ENCODE measurements at regions not wholly inside any gene's neighbourhood (a gene's known extent, or its start where the extent isn't known, plus 50 kb on each side); places are given as distances from the start of the nearest gene placed in this dataset.

DNA sequence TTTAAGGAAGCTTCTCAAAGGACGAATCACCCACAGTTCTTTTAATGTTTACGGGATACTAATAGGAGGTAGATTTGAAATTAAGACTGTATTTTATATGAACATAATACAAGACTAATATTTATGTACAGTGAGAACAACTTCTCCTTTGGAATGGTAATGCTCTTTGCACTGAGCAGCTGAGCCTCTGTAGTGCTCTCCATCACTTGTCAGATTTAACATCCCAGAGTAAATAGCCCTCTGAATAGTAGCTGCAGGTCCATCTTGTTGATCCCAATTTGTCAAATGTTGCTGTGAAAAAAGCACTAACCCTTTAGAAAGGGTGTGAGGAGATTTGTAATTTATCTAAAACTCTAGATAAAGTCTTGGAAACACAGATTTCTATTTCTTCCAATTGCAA is 351.4 kb upstream of the KCNMB2 start:
- Histone ChIP-seq H3K4me3 (ENCODE audit: low read depth in 1 of 3, low read length in 3 of 3) (no peak overlapping the region), H3K9ac (ENCODE audit: low read depth in 1 of 2, low read length in 2 of 2) (no peak overlapping the region), H3K27ac (ENCODE audit: low read depth in 1 of 2, low read length in 2 of 2) (no peak overlapping the region), H3K36me3 (ENCODE audit: control insufficient read depth in 4 of 4, insufficient read depth in 3 of 4, low read depth in 1 of 4, low read length in 3 of 4) (no peaks in the 10 kb centered on the region), H3K9me3 (ENCODE audit: control insufficient read depth in 4 of 4, low read length in 3 of 4) (no peaks in the 10 kb centered on the region), H3K27me3 (ENCODE audit: control insufficient read depth in 4 of 4, insufficient read depth in 4 of 4, low read length in 3 of 4) (no peaks in the 10 kb centered on the region), H3K4me1 (ENCODE audit: control insufficient read depth in 4 of 4, insufficient read depth in 4 of 4, low read length in 3 of 4) (no peaks in the 10 kb centered on the region)
- no peak for DNase-seq (ENCODE audit: low spot score)
- TF ChIP-seq SP1 (IDR thresholded peaks at IDR 0.05) = no peak
- no peak for TF ChIP-seq TAF1 (conservative IDR thresholded peaks at IDR 0.05)
- TF ChIP-seq, protein P1, sequence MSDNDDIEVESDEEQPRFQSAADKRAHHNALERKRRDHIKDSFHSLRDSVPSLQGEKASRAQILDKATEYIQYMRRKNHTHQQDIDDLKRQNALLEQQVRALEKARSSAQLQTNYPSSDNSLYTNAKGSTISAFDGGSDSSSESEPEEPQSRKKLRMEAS (IDR thresholded peaks at IDR 0.05) = no peak
- TF ChIP-seq FOXA1 (IDR thresholded peaks at IDR 0.05) = no peak
- no peak for TF ChIP-seq GABPA (IDR thresholded peaks at IDR 0.05 in 1 of 2, conservative IDR thresholded peaks at IDR 0.05 in 1 of 2)
- TF ChIP-seq FOXA2 (IDR thresholded peaks at IDR 0.05) = no peak
- no peak for TF ChIP-seq YY1 (IDR thresholded peaks at IDR 0.05)
- TF ChIP-seq JUND (IDR thresholded peaks at IDR 0.05) = no peak
- TF ChIP-seq EGR1 (IDR thresholded peaks at IDR 0.05; ENCODE audit: low read depth in 2 of 2) = no peak
- TF ChIP-seq, protein P2, sequence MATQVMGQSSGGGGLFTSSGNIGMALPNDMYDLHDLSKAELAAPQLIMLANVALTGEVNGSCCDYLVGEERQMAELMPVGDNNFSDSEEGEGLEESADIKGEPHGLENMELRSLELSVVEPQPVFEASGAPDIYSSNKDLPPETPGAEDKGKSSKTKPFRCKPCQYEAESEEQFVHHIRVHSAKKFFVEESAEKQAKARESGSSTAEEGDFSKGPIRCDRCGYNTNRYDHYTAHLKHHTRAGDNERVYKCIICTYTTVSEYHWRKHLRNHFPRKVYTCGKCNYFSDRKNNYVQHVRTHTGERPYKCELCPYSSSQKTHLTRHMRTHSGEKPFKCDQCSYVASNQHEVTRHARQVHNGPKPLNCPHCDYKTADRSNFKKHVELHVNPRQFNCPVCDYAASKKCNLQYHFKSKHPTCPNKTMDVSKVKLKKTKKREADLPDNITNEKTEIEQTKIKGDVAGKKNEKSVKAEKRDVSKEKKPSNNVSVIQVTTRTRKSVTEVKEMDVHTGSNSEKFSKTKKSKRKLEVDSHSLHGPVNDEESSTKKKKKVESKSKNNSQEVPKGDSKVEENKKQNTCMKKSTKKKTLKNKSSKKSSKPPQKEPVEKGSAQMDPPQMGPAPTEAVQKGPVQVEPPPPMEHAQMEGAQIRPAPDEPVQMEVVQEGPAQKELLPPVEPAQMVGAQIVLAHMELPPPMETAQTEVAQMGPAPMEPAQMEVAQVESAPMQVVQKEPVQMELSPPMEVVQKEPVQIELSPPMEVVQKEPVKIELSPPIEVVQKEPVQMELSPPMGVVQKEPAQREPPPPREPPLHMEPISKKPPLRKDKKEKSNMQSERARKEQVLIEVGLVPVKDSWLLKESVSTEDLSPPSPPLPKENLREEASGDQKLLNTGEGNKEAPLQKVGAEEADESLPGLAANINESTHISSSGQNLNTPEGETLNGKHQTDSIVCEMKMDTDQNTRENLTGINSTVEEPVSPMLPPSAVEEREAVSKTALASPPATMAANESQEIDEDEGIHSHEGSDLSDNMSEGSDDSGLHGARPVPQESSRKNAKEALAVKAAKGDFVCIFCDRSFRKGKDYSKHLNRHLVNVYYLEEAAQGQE (IDR thresholded peaks at IDR 0.05) = no peak
- TF ChIP-seq HNF4A (conservative IDR thresholded peaks at IDR 0.05) = no peak
- TF ChIP-seq, protein P3, sequence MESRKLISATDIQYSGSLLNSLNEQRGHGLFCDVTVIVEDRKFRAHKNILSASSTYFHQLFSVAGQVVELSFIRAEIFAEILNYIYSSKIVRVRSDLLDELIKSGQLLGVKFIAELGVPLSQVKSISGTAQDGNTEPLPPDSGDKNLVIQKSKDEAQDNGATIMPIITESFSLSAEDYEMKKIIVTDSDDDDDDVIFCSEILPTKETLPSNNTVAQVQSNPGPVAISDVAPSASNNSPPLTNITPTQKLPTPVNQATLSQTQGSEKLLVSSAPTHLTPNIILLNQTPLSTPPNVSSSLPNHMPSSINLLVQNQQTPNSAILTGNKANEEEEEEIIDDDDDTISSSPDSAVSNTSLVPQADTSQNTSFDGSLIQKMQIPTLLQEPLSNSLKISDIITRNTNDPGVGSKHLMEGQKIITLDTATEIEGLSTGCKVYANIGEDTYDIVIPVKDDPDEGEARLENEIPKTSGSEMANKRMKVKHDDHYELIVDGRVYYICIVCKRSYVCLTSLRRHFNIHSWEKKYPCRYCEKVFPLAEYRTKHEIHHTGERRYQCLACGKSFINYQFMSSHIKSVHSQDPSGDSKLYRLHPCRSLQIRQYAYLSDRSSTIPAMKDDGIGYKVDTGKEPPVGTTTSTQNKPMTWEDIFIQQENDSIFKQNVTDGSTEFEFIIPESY (IDR thresholded peaks at IDR 0.05) = no peak
- TF ChIP-seq HNF4G (IDR thresholded peaks at IDR 0.05) = no peak
- TF ChIP-seq, protein P4, sequence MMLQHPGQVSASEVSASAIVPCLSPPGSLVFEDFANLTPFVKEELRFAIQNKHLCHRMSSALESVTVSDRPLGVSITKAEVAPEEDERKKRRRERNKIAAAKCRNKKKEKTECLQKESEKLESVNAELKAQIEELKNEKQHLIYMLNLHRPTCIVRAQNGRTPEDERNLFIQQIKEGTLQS (IDR thresholded peaks at IDR 0.05) = no peak
- TF ChIP-seq RXRA (IDR thresholded peaks at IDR 0.05) = no peak
- WGBS = 92% methylated on average over 2 of the region's 2 CpGs

DNA sequence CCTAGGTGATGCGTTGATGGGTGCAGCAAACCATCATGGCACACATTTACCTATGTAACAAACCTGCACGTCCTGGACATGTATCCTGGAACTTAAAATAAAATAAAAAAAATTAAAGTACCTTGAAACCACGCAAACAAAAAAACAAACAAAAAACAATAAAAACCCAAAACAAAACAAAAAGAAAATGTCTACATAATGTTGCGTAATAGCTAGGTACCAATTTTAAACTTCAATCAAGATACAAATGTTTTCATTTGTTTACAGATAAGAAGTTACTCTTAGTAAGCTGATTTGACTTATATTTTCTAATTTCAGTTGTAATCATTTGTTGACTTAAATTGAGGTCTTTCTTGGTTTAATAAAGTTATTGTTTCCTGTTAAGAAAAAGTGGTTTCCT is 349.6 kb upstream of the KCNMB2 start:
- H3K27ac ChIP-seq (ENCODE audit: low read depth in 1 of 2, low read length in 2 of 2) = no peak overlapping the region

More for the DNA sequence above, 349.6 kb upstream of the KCNMB2 start:
- H3K27me3 ChIP-seq (ENCODE audit: control insufficient read depth in 4 of 4, insufficient read depth in 4 of 4, low read length in 3 of 4) = no peaks in the 10 kb centered on the region
- no peaks in the 10 kb centered on the region for H3K9me3 ChIP-seq (ENCODE audit: control insufficient read depth in 4 of 4, low read length in 3 of 4)
- H3K4me1 ChIP-seq (ENCODE audit: control insufficient read depth in 4 of 4, insufficient read depth in 4 of 4, low read length in 3 of 4) = no peaks in the 10 kb centered on the region
- H3K9ac ChIP-seq (ENCODE audit: low read depth in 1 of 2, low read length in 2 of 2) = no peak overlapping the region
- H3K36me3 ChIP-seq (ENCODE audit: control insufficient read depth in 4 of 4, insufficient read depth in 3 of 4, low read depth in 1 of 4, low read length in 3 of 4) = no peaks in the 10 kb centered on the region
- DNase-seq (ENCODE audit: low spot score) = no peak
- H3K4me3 ChIP-seq (ENCODE audit: low read depth in 1 of 3, low read length in 3 of 3) = no peak overlapping the region
- TF ChIP-seq FOXA2 (IDR thresholded peaks at IDR 0.05) = no peak
- no peak for TF ChIP-seq YY1 (IDR thresholded peaks at IDR 0.05)
- TF ChIP-seq, protein P3 (IDR thresholded peaks at IDR 0.05) = no peak
- TF ChIP-seq FOXA1 (IDR thresholded peaks at IDR 0.05) = no peak
- TF ChIP-seq RXRA (IDR thresholded peaks at IDR 0.05) = no peak
- TF ChIP-seq JUND (IDR thresholded peaks at IDR 0.05) = no peak
- TF ChIP-seq HNF4G (IDR thresholded peaks at IDR 0.05) = no peak
- TF ChIP-seq NR2F2 (IDR thresholded peaks at IDR 0.05) = no peak
- TF ChIP-seq, protein P1 (IDR thresholded peaks at IDR 0.05) = no peak
- no peak for TF ChIP-seq TAF1 (conservative IDR thresholded peaks at IDR 0.05)
- whole genome bisulfite sequencing = 96% methylated on average over 4 of the region's 4 CpGs
